Prostate gland (tissue), 2 donors: ENCODE measurements at regions not wholly inside any gene's neighbourhood (a gene's known extent, or its start where the extent isn't known, plus 50 kb on each side); places are given as distances from the start of the nearest gene placed in this dataset.

Experiments
- DNase-seq: peaks from one replicate; pipeline ENCODE4 v3.0.0-alpha.2; 2019; ENCODE audit warnings: low spot score
- H3K27ac ChIP-seq, 2 donors: fragments of 200-600 bp; sonication (generic); 2 replicates each; pipeline ENCODE4 v1.5.1; 2017 to 2019
- H3K27me3 ChIP-seq: fragments of 200-600 bp; sonication (generic); replicated peaks from 2 replicates; pipeline ENCODE4 v1.5.1; 2019; ENCODE audit not compliant: insufficient read depth
- H3K36me3 ChIP-seq, 2 donors: fragments of 200-600 bp; sonication (generic); 1 replicate in 1 of 2; 2 replicates in 1 of 2; pipeline versions ENCODE4 v1.5.1 to v1.8.1; 2017 to 2019
- H3K4me1 ChIP-seq: fragments of 200-600 bp; sonication (generic); replicated peaks from 2 replicates; pipeline ENCODE4 v1.5.1; 2019
- H3K4me3 ChIP-seq, 2 donors: fragments of 200-600 bp; sonication (generic); 2 replicates each; pipeline ENCODE4 v1.5.1; 2017 to 2019
- H3K9me3 ChIP-seq: fragments of 200-600 bp; sonication (generic); 2 replicates; pipeline ENCODE4 v1.5.1; 2017
- CTCF ChIP-seq, 4 experiments: fragments of 200-600 bp in 2 of 4; fragments of 450-650 bp in 2 of 4; sonication (generic) in 2 of 4; IDR thresholded peaks; 1 replicate in 3 of 4; 2 replicates in 1 of 4; pipeline ENCODE4 v1.5.1; 2016 to 2019; ENCODE audit warnings: antibody characterized with exemption in 4 of 4, mild to moderate bottlenecking in 2 of 4, moderate library complexity in 2 of 4
- POLR2A ChIP-seq: fragments of 450-650 bp; IDR thresholded peaks from one replicate; pipeline ENCODE4 v1.6.1; 2016; ENCODE audit warnings: antibody characterized with exemption, mild to moderate bottlenecking
- POLR2AphosphoS5 ChIP-seq: sonication (generic); formaldehyde crosslinking; IDR thresholded peaks from one replicate; pipeline ENCODE4 v1.6.1; 2017; ENCODE audit warnings: antibody characterized with exemption
- WGBS: methylation state at CpG from one replicate; pipeline ENCODE4 v1.1.5; 2018; 5-methylcytosine and 5-hydroxymethylcytosine counted together
- intact Hi-C: fragments of 100-400 bp; cut with DNase I; formaldehyde crosslinking; loops from one replicate; pipeline ENCODE4 v1.14.2; 2022

GRCh38 chr6:14969126-14969525 is 276.7 kb upstream of the JARID2 start:
- Histone ChIP-seq H3K27me3 (no peaks in the 10 kb centered on the region), H3K9me3 (no peaks in the 10 kb centered on the region), H3K4me3 (no peak overlapping the region), H3K36me3 (no peaks in the 10 kb centered on the region), H3K4me1 (no peaks in the 10 kb centered on the region), H3K27ac (no peak overlapping the region)
- DNase-seq = no peak
- intact Hi-C loops = no loop called here
- TF ChIP-seq POLR2AphosphoS5 (no peak), CTCF (IDR thresholded peaks at IDR 0.05) (no peak), POLR2A (no peak)

- TF ChIP-seq CTCF (IDR thresholded peaks at IDR 0.05) (no peak), POLR2AphosphoS5 (no peak)
- intact Hi-C loops = no loop called here
- WGBS = 93% methylated on average over 4 of the region's 4 CpGs
Observed at GRCh38 chr6:14972379-14973067, 273.3 kb upstream of the JARID2 start.

GRCh38 chr6:14974372-14974771 is 271.5 kb upstream of the JARID2 start:
- Histone ChIP-seq H3K27ac (no peak overlapping the region), H3K4me1 (no peaks in the 10 kb centered on the region), H3K27me3 (no peaks in the 10 kb centered on the region), H3K36me3 (no peaks in the 10 kb centered on the region), H3K9me3 (no peaks in the 10 kb centered on the region), H3K4me3 (no peak overlapping the region)
- intact Hi-C loops = no loop called here
- no peak for DNase-seq
- WGBS = 90% methylated on average over 1 of the region's 1 CpG
- TF ChIP-seq POLR2AphosphoS5 (no peak), CTCF (IDR thresholded peaks at IDR 0.05) (no peak), POLR2A (no peak)

More at GRCh38 chr6:14972379-14973067, 273.3 kb upstream of the JARID2 start:
- no peak overlapping the region for H3K4me3 ChIP-seq
- no peaks in the 10 kb centered on the region for H3K4me1 ChIP-seq
- H3K36me3 ChIP-seq = no peaks in the 10 kb centered on the region
- H3K27ac ChIP-seq = no peak overlapping the region
- no peak for DNase-seq
- no peaks in the 10 kb centered on the region for H3K27me3 ChIP-seq
- no peaks in the 10 kb centered on the region for H3K9me3 ChIP-seq

- Histone ChIP-seq H3K9me3 (no peaks in the 10 kb centered on the region), H3K36me3 (no peaks in the 10 kb centered on the region), H3K4me1 (no peaks in the 10 kb centered on the region), H3K27me3 (no peaks in the 10 kb centered on the region), H3K4me3 (no peak overlapping the region), H3K27ac (no peak overlapping the region)
- TF ChIP-seq CTCF (IDR thresholded peaks at IDR 0.05) (no peak), POLR2A (no peak), POLR2AphosphoS5 (no peak)
- intact Hi-C loops = no loop called here
- WGBS = 73% methylated on average over 4 of the region's 4 CpGs
- DNase-seq = no peak
Observed at GRCh38 chr6:14974792-14975470, 270.9 kb upstream of the JARID2 start.

- TF ChIP-seq CTCF (IDR thresholded peaks at IDR 0.05) = no peak
- TF ChIP-seq POLR2AphosphoS5 = no peak
- no peak for TF ChIP-seq POLR2A
- H3K27ac ChIP-seq = no peak overlapping the region
- no peaks in the 10 kb centered on the region for H3K4me1 ChIP-seq
- intact Hi-C loops = no loop called here
- H3K4me3 ChIP-seq = no peak overlapping the region
- no peaks in the 10 kb centered on the region for H3K36me3 ChIP-seq
- DNase-seq = no peak
- 33% methylated on average over 4 of the region's 4 CpGs for WGBS
- H3K9me3 ChIP-seq = no peaks in the 10 kb centered on the region
- H3K27me3 ChIP-seq = no peaks in the 10 kb centered on the region
Observed at GRCh38 chr6:14975471-14975817, 270.4 kb upstream of the JARID2 start.
